ENCODE measurements at regions not wholly inside any gene's neighbourhood (a gene's known extent, or its start where the extent isn't known, plus 50 kb on each side); places are given as distances from the start of the nearest gene placed in this dataset.
"Not testable (repeated sequence)": the region's sequence is repeated elsewhere in the genome, so short reads cannot be mapped to it uniquely, and the experiment has no call there.

DNA sequence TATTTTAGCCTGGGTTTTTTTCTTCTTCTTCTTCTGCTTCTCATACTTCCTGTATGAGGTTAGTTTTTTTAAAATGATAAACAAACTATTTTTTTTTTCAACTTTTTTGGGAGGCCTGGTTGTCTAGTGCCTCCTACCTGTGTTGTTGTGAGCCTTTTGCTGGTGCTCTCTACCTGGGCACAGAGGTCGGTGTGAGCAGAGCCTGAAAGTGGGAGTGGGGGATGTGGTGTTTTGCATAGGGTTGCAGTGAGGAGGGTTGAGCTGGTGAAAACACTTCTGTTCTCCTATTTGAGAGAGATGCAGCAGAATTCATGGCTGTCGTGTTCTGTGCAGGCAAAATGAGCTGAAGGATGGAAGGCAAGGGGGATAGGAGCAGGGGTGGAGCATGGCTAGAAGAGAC, 232.7 kb upstream of the PLGLB2 start:
- DNase-seq (ENCODE audit: low spot score), result not testable (repeated sequence)

- not testable (repeated sequence) for DNase-seq (ENCODE audit: low spot score)
Measured at GRCh38 chr2:87515875-87516274, 232.0 kb upstream of the PLGLB2 start.

DNA sequence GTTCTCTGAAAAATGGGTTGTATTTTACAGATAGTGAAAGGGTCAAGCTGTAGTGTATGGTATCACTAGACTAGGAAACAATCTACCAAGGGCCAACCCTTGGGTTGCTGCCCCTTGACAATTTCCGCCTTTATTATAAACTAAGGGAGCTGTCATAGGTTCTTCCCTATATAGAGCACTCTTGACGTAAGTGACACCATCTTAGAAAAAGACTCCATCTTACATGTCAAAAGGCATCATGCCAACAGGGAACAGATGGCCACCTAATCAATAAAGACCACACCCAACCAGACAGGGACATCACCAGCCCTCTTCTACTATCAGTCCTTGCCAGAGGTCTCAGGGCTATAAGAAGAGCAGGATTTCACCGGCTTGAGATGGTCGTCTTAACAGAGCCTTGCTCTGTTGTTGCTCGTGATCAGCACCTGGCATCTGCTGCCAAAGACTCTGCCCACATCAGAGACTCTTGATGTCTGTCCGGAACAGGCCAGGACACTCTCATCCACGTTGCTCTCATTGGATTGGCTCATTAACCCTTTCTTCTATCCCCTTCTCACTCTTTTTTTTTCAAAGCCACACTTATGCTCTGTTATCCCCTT, 231.4 kb upstream of the PLGLB2 start:
- DNase-seq (ENCODE audit: low spot score), result not testable (repeated sequence)

DNA sequence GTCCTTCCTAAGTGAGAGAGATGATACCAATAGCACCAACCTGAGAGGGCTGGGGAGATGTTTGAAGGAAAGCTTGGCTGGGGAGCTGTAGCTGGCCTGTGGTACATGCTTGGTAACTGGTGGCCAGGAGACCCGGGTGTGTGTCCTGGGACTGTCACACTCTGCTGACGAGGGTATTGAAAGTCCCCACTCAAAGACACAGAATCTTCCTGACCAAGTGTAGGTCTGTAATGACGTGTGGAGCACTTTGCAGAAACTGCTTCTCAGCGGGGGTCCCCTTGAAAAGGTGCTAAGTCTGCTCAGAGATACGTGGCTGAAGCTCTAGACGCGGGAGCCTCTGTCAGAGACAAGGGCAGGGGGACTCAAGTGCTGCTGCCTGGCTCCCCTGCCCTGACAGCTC, 230.4 kb upstream of the PLGLB2 start:
- not testable (repeated sequence) for DNase-seq (ENCODE audit: low spot score)

- not testable (repeated sequence) for DNase-seq (ENCODE audit: low spot score)
Measured at GRCh38 chr2:87518066-87518465, 229.8 kb upstream of the PLGLB2 start.

GRCh38 chr2:87518547-87518946, 229.3 kb upstream of the PLGLB2 start:
- not testable (repeated sequence) for DNase-seq (ENCODE audit: low spot score)

DNA sequence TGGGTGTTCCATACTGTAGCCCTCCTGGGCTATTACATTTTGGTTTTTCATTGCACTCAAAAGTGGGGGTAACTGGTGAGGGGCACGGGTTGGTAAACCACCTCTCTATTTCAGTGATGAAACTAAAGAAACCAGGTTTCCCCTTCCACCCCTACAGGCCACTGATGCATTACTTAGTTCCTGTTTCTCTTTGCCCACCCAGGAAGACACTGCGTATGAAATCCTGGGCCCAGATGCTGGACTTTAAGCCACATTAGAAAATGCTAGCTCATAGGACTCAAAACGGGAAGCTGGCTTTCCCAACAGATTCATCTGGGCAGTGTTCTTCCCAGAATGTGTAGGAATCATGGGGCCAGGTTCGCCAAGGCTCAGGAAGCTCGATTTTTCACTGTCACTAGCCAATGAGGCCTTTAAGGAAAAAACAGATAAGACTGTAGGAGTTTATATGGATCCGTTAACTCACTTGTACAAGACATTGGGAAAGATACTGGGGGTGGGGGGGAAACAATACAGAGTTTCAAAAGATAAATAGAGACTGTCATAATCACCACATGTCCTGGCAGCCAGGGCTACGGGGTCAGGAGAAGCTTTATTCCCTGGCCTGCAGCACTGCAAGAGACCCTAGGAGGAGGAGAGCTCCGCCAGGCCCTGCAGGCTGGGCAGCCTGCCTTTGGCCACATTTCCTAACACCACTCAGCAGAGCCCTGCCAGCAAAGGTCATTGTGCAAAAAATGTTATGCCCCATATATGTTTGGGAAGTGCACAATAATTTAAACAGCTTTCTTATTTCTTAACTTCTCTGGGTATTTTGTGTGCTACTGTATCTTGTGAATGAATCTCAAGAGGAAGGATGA, 228.5 kb upstream of the PLGLB2 start:
- not testable (repeated sequence) for DNase-seq (ENCODE audit: low spot score)

DNA sequence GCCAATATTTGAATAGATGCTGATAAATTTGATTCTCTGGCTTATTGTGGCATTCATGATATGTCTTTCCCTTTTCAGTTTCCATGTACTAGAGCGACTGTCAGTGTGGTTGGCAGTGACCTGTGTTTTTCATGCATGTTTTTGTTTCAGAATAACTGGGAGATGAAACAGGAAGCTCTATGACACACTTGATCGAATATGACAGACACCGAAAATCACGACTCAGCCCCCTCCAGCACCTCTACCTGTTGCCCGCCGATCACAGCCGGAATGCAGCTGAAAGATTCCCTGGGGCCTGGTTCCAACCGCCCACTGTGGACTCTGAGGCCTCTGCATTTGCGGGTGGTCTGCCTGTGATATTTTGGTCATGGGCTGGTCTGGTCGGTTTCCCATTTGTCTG, 226.8 kb upstream of the PLGLB2 start:
- DNase-seq (ENCODE audit: low spot score), result not testable (repeated sequence)

DNA sequence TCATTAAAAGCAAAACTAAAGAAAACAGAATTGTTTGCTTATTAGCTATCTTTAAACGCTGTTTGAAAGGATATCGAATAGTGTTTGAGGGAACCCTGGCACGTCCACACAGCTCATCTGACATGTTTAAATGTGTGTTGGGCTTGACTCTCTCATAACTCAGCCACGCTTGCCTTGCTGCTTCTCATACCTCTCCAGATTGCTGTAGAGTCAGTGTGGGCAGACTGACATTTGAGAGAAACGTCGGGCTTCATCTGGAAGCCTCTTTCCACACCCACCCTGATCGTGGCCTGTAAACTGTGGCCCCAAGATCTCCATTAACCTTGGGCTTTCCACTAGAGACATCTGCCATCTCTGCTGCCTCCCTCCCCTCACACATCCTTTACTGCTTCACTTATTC, 226.4 kb upstream of the PLGLB2 start:
- not testable (repeated sequence) for DNase-seq (ENCODE audit: low spot score)

- DNase-seq (ENCODE audit: low spot score), result not testable (repeated sequence)
Measured at GRCh38 chr2:87524619-87525188, 223.2 kb upstream of the PLGLB2 start.

- DNase-seq (ENCODE audit: low spot score), result not testable (repeated sequence)
Measured at GRCh38 chr2:87525497-87525991, 222.3 kb upstream of the PLGLB2 start.

DNA sequence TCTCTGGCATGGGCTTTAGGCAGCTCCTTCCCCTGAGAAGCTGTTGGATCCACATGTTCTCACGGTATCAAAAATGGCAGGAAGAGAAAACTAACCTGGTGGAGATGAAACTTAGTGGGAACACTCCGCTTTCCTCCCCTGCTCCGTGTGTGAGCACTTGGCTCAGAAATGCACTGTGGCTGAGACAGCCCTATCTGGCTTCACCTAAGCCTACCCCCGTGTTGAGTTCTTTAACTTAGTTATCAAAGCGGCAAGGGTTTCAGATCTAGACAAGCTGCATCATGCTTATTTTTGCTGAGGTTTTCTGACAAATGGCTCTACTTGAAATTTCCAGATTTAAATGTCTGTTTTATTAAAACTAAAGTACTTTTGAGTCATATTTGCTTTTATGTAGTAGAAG, 221.6 kb upstream of the PLGLB2 start:
- DNase-seq (ENCODE audit: low spot score), result not testable (repeated sequence)

GRCh38 chr2:87531968-87532715, 215.7 kb upstream of the PLGLB2 start:
- not testable (repeated sequence) for DNase-seq (ENCODE audit: low spot score)

DNA sequence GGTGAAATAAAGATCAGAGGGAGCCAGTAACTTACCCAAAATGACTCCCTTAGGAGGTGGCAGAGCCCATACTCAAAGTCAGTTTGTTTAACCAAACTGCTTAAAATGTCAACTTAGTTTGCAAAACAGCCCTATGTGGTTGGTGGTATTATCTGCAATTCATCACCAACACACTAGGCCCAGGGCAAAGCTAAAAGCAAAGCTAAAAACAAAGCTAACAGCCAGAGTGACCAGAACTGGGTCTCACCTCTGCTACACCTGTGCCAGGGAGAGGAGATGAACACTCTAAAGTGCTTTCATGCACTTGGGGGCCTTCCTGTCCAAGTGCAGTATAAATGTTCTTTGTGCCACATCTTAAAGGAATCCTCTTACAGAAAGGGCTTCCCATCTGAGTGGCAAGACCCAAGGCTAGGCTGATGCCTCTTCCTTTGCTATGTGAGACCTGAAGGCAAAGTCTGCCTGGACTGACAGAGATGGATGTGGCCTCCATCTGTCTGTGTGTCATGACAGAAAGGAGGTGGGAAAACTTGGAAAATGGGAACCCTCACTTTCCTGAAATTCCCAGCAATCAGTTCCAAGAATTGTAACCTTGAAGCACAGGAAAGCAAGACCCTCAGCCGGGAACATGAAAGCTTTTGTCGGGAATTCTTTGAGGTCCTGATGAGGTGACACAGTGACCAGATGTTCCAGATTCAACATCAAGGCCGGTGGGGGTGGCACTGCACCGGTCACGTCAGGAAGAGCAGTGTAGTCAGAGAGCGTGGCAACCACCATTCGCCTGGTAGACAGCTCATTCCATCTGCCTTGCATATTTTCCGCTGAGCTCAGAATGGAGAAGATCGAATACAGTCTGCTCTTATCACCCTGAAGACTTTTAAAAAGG, 214.3 kb upstream of the PLGLB2 start:
- not testable (repeated sequence) for DNase-seq (ENCODE audit: low spot score)

DNA sequence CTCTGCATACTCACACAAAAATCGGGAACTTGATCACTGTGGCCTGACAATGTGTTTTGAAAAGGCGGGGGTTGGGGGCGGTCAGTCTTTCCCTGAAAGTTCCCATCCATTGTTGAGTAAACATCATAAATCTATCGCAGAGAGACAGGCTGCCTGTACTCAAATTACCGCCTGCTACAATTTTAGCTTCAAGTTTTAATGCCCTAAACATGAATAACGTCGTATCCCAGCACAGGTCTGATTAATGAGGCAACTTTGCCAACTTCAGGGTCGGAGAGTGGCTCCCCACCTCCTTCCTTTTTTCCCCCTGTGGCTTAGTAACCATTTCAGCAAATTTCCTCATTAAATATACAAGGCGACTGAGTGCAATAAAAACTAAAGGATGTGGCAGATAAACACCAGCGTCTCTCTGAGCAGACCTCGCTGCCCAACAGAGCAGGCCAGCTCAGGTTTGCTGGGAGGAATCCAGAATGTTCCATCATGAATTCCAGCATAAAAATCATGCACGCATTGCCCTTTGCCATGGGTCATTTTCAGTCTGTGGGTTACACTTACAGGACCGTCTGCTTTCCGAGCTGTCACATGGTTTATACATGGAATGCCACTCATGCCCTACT, 213.5 kb upstream of the PLGLB2 start:
- DNase-seq (ENCODE audit: low spot score), result not testable (repeated sequence)

GRCh38 chr2:87536427-87536826, 211.5 kb upstream of the PLGLB2 start:
- DNase-seq (ENCODE audit: low spot score), result not testable (repeated sequence)

- DNase-seq (ENCODE audit: low spot score), result not testable (repeated sequence)
Measured at GRCh38 chr2:87537251-87537671, 210.6 kb upstream of the PLGLB2 start.

GRCh38 chr2:87538268-87538667, 209.6 kb upstream of the PLGLB2 start:
- DNase-seq (ENCODE audit: low spot score), result not testable (repeated sequence)

- not testable (repeated sequence) for DNase-seq (ENCODE audit: low spot score)
Measured at GRCh38 chr2:87539151-87539943, 208.5 kb upstream of the PLGLB2 start.

GRCh38 chr2:87540242-87540641, 207.6 kb upstream of the PLGLB2 start:
- not testable (repeated sequence) for DNase-seq (ENCODE audit: low spot score)
